ENCODE measurements at regions not wholly inside any gene's neighbourhood (a gene's known extent, or its start where the extent isn't known, plus 50 kb on each side); places are given as distances from the start of the nearest gene placed in this dataset.

GRCh38 chr7:25727446-25727845 lies 424.6 kb upstream of the NFE2L3 start:
- H3K4me3 ChIP-seq, result no peak overlapping the region
- no peaks in the 10 kb centered on the region for H3K27me3 ChIP-seq
- ATAC-seq, result no peak
- H3K27ac ChIP-seq, result no peak overlapping the region
- H3K36me3 ChIP-seq (replicated peaks in 1 of 2; ENCODE audit: insufficient read depth in 1 of 2, low read depth in 2 of 2), result no peaks in the 10 kb centered on the region
- DNase-seq, result no peak
- TF ChIP-seq CTCF (IDR thresholded peaks at IDR 0.05), result no peak
- no peak for TF ChIP-seq POLR2A (IDR thresholded peaks at IDR 0.05)
- 72 to 74% methylated on average over 2 of the region's 2 CpGs for WGBS, 2 donors
- no peaks in the 10 kb centered on the region for H3K9me3 ChIP-seq
- intact Hi-C loops (cut with DNase I), result no loop called here
- no peaks in the 10 kb centered on the region for H3K4me1 ChIP-seq

- no peaks in the 10 kb centered on the region for H3K27me3 ChIP-seq
- no peaks in the 10 kb centered on the region for H3K4me1 ChIP-seq
- TF ChIP-seq CTCF (IDR thresholded peaks at IDR 0.05) (no peak), POLR2A (IDR thresholded peaks at IDR 0.05) (no peak)
- no peaks in the 10 kb centered on the region for H3K36me3 ChIP-seq (replicated peaks in 1 of 2; ENCODE audit: insufficient read depth in 1 of 2, low read depth in 2 of 2)
- no peak for DNase-seq
- no peak overlapping the region for H3K4me3 ChIP-seq
- H3K9me3 ChIP-seq, result no peaks in the 10 kb centered on the region
- intact Hi-C loops (cut with DNase I), result no loop called here
- 81 to 89% methylated on average over 2 of the region's 2 CpGs for WGBS, 2 donors
- no peak overlapping the region for H3K27ac ChIP-seq
- ATAC-seq, result no peak
These were observed 424.1 kb upstream of the NFE2L3 start for GRCh38 chr7:25727876-25728275.

GRCh38 chr7:25731068-25731845 lies 420.7 kb upstream of the NFE2L3 start:
- no peak for TF ChIP-seq POLR2A (IDR thresholded peaks at IDR 0.05)
- TF ChIP-seq CTCF (IDR thresholded peaks at IDR 0.05), result no peak
- Histone ChIP-seq H3K27me3 (no peaks in the 10 kb centered on the region), H3K4me3 (no peak overlapping the region), H3K9me3 (no peaks in the 10 kb centered on the region), H3K4me1 (no peaks in the 10 kb centered on the region), H3K27ac (no peak overlapping the region), H3K36me3 (replicated peaks in 1 of 2; ENCODE audit: insufficient read depth in 1 of 2, low read depth in 2 of 2) (no peaks in the 10 kb centered on the region)
- ATAC-seq (no peak), DNase-seq (no peak)
- WGBS, 2 donors, result 37 to 42% methylated on average over 8 of the region's 8 CpGs
- intact Hi-C loops (cut with DNase I), result no loop called here

GRCh38 chr7:25731846-25732245 lies 420.2 kb upstream of the NFE2L3 start:
- ATAC-seq, result no peak
- Histone ChIP-seq H3K27ac (no peak overlapping the region), H3K4me1 (no peaks in the 10 kb centered on the region), H3K36me3 (replicated peaks in 1 of 2; ENCODE audit: insufficient read depth in 1 of 2, low read depth in 2 of 2) (no peaks in the 10 kb centered on the region), H3K4me3 (no peak overlapping the region), H3K9me3 (no peaks in the 10 kb centered on the region), H3K27me3 (no peaks in the 10 kb centered on the region)
- 68% methylated on average over 3 of the region's 3 CpGs for WGBS, 2 donors
- no peak for DNase-seq
- intact Hi-C loops (cut with DNase I), result no loop called here
- TF ChIP-seq POLR2A (IDR thresholded peaks at IDR 0.05), result no peak
- TF ChIP-seq CTCF (IDR thresholded peaks at IDR 0.05), result no peak

- TF ChIP-seq POLR2A (IDR thresholded peaks at IDR 0.05) (no peak), CTCF (IDR thresholded peaks at IDR 0.05) (no peak)
- Histone ChIP-seq H3K4me3 (no peak overlapping the region), H3K27ac (no peak overlapping the region), H3K27me3 (no peaks in the 10 kb centered on the region), H3K36me3 (replicated peaks in 1 of 2; ENCODE audit: insufficient read depth in 1 of 2, low read depth in 2 of 2) (no peaks in the 10 kb centered on the region), H3K9me3 (no peaks in the 10 kb centered on the region), H3K4me1 (no peaks in the 10 kb centered on the region)
- DNase-seq, result no peak
- 79 to 80% methylated on average over 12 of the region's 12 CpGs for WGBS, 2 donors
- intact Hi-C loops (cut with DNase I), result no loop called here
- no peak for ATAC-seq
These were observed 419.2 kb upstream of the NFE2L3 start for GRCh38 chr7:25732766-25733217.
